H9 (cell line): ENCODE measurements at regions not wholly inside any gene's neighbourhood (a gene's known extent, or its start where the extent isn't known, plus 50 kb on each side); places are given as distances from the start of the nearest gene placed in this dataset.

Experiments used
- DNase-seq: peaks from one replicate; pipeline ENCODE4 v3.0.0-alpha.2; 2017
- H2AFZ ChIP-seq: one replicate; pipeline ENCODE4 v1.6.1; 2013; ENCODE audit warnings: mild to moderate bottlenecking, low read length, control low read depth, moderate library complexity
- H2AK5ac ChIP-seq: 2 replicates; pipeline ENCODE4 v1.6.1; 2013; ENCODE audit warnings: low read length, control low read depth, mixed read lengths; ENCODE audit not compliant: insufficient read length
- H2BK120ac ChIP-seq: one replicate; pipeline ENCODE4 v1.6.1; 2013; ENCODE audit warnings: low read depth, mild to moderate bottlenecking, low read length, control low read depth, inconsistent platforms; ENCODE audit not compliant: poor library complexity, severe bottlenecking
- H2BK12ac ChIP-seq: 2 replicates; pipeline ENCODE4 v1.6.1; 2013; ENCODE audit warnings: low read length, control low read depth, mixed read lengths, low read depth; ENCODE audit not compliant: insufficient read length
- H2BK15ac ChIP-seq: 2 replicates; pipeline ENCODE4 v1.6.1; 2013; ENCODE audit warnings: low read depth, low read length, control low read depth
- H2BK20ac ChIP-seq: one replicate; pipeline ENCODE4 v1.6.1; 2013; ENCODE audit warnings: low read depth, mild to moderate bottlenecking, low read length, control low read depth, inconsistent platforms; ENCODE audit not compliant: poor library complexity, severe bottlenecking
- H2BK5ac ChIP-seq: 2 replicates; pipeline ENCODE4 v1.6.1; 2013; ENCODE audit warnings: low read length, control low read depth, mixed read lengths; ENCODE audit not compliant: insufficient read length
- H3K14ac ChIP-seq: 2 replicates; pipeline ENCODE4 v1.6.1; 2013; ENCODE audit warnings: low read length, control low read depth; ENCODE audit not compliant: insufficient read depth
- H3K18ac ChIP-seq: 2 replicates; pipeline ENCODE4 v1.6.1; 2013; ENCODE audit warnings: low read depth, mild to moderate bottlenecking, mixed read lengths, low read length, control low read depth; ENCODE audit not compliant: insufficient read length
- H3K23ac ChIP-seq: 2 replicates; pipeline ENCODE4 v1.6.1; 2013; ENCODE audit warnings: low read length, control low read depth, mixed read lengths, low read depth; ENCODE audit not compliant: insufficient read length
- H3K23me2 ChIP-seq: 2 replicates; pipeline ENCODE4 v1.6.1; 2013; ENCODE audit warnings: low read depth, mild to moderate bottlenecking, mixed read lengths, low read length, control low read depth; ENCODE audit not compliant: insufficient read length, poor library complexity, severe bottlenecking
- H3K27ac ChIP-seq: 2 replicates; pipeline ENCODE4 v1.5.1; 2013; ENCODE audit warnings: low read length, control low read depth, mixed read lengths, low read depth; ENCODE audit not compliant: insufficient read length
- H3K27me3 ChIP-seq: 2 replicates; pipeline ENCODE4 v1.6.1; 2013; ENCODE audit warnings: low read length, control low read depth, inconsistent platforms; ENCODE audit not compliant: insufficient read depth
- H3K4ac ChIP-seq: 2 replicates; pipeline ENCODE4 v1.6.1; 2013; ENCODE audit warnings: low read depth, mild to moderate bottlenecking, control low read depth, inconsistent platforms, low read length, moderate library complexity
- H3K4me1 ChIP-seq: 2 replicates; pipeline ENCODE4 v1.6.1; 2013; ENCODE audit warnings: low read length, control low read depth, inconsistent platforms; ENCODE audit not compliant: insufficient read depth
- H3K4me2 ChIP-seq: 2 replicates; pipeline ENCODE4 v1.6.1; 2013; ENCODE audit warnings: low read length, control low read depth, mixed read lengths; ENCODE audit not compliant: insufficient read length, insufficient read depth
- H3K56ac ChIP-seq: 2 replicates; pipeline ENCODE4 v1.6.1; 2013; ENCODE audit warnings: low read depth, mild to moderate bottlenecking, mixed read lengths, low read length, control low read depth; ENCODE audit not compliant: insufficient read length
- H3K79me1 ChIP-seq: 2 replicates; pipeline ENCODE4 v1.6.1; 2013; ENCODE audit warnings: low read depth, mild to moderate bottlenecking, moderate library complexity, low read length, control low read depth, inconsistent platforms; ENCODE audit not compliant: insufficient read depth, poor library complexity, severe bottlenecking
- H3K79me2 ChIP-seq: 2 replicates; pipeline ENCODE4 v1.6.1; 2013; ENCODE audit warnings: low read length, control low read depth, inconsistent platforms; ENCODE audit not compliant: insufficient read depth
- H3K9ac ChIP-seq: 2 replicates; pipeline ENCODE4 v1.6.1; 2013; ENCODE audit warnings: low read length, control low read depth, mixed read lengths; ENCODE audit not compliant: insufficient read length; ENCODE audit errors: extremely low read depth
- H3K9me3 ChIP-seq: one replicate; pipeline ENCODE4 v1.6.1; 2013; ENCODE audit warnings: low read depth, low read length, inconsistent platforms; ENCODE audit not compliant: control insufficient read depth
- H3T11ph ChIP-seq: one replicate; pipeline ENCODE4 v1.6.1; 2013; ENCODE audit warnings: mild to moderate bottlenecking, low read length, control low read depth, inconsistent platforms
- H4K20me1 ChIP-seq: one replicate; pipeline ENCODE4 v1.6.1; 2013; ENCODE audit not compliant: control insufficient read depth, insufficient read length, insufficient read depth
- H4K5ac ChIP-seq: 2 replicates; pipeline ENCODE4 v1.6.1; 2013; ENCODE audit warnings: low read depth, mild to moderate bottlenecking, mixed read lengths, low read length, control low read depth; ENCODE audit not compliant: insufficient read length
- H4K8ac ChIP-seq: replicated peaks from 2 replicates; pipeline ENCODE4 v1.6.1; 2013; ENCODE audit warnings: low read length, control low read depth, mixed read lengths, low read depth; ENCODE audit not compliant: insufficient read length
- H4K91ac ChIP-seq: 2 replicates; pipeline ENCODE4 v1.6.1; 2013; ENCODE audit warnings: low read depth, mild to moderate bottlenecking, moderate library complexity, mixed read lengths, low read length, control low read depth; ENCODE audit not compliant: insufficient read length
- H3K27ac Mint-ChIP-seq, 3 experiments: 2 replicates in 2 of 3; 3 replicates in 1 of 3; pipeline ENCODE4 v1.8.0; 2020 to 2021; ENCODE audit warnings: mixed read lengths in 3 of 3, mild to moderate bottlenecking in 1 of 3, moderate library complexity in 1 of 3
- H3K27me3 Mint-ChIP-seq: 2 replicates; pipeline ENCODE4 v1.8.0; 2021; ENCODE audit warnings: low read depth, mild to moderate bottlenecking, moderate library complexity, mixed read lengths
- H3K36me3 Mint-ChIP-seq, 3 experiments: 2 replicates in 2 of 3; 3 replicates in 1 of 3; pipeline ENCODE4 v1.8.0; 2020 to 2021; ENCODE audit warnings: low read depth in 3 of 3, mixed read lengths in 3 of 3; ENCODE audit not compliant: insufficient read depth in 1 of 3
- H3K4me1 Mint-ChIP-seq, 2 experiments: 2 replicates each; pipeline ENCODE4 v1.8.0; 2020; ENCODE audit warnings: mixed read lengths in 2 of 2
- H3K4me3 Mint-ChIP-seq, 2 experiments: 2 replicates in 1 of 2; 3 replicates in 1 of 2; pipeline ENCODE4 v1.8.0; 2020 to 2021; ENCODE audit warnings: mild to moderate bottlenecking in 2 of 2, mixed read lengths in 2 of 2, moderate library complexity in 1 of 2
- H3K9me3 Mint-ChIP-seq, 2 experiments: 2 replicates in 1 of 2; 3 replicates in 1 of 2; pipeline ENCODE4 v1.8.0; 2020; ENCODE audit warnings: mild to moderate bottlenecking in 2 of 2, mixed read lengths in 2 of 2, moderate library complexity in 1 of 2
- CTCF ChIP-seq: fragments of 200-600 bp; sonication (generic); conservative IDR thresholded peaks from 3 replicates; pipeline ENCODE4 v1.8.0; 2021; ENCODE audit warnings: antibody characterized with exemption, mild to moderate bottlenecking
- WGBS: extraction: QIAGEN DNeasy Blood & Tissue Kit; methylation state at CpG from one replicate; pipeline ENCODE4 v1.1.7; 2013; ENCODE audit warnings: missing lambda C conversion rate, low lambda C conversion rate, mixed read lengths; ENCODE audit not compliant: insufficient read length; ENCODE audit errors: extremely low coverage; 5-methylcytosine and 5-hydroxymethylcytosine counted together

- Histone ChIP-seq H3T11ph (no peak overlapping the region), H3K79me1 (no peaks in the 10 kb centered on the region), H3K4me1 (no peaks in the 10 kb centered on the region), H2BK12ac (no peak overlapping the region), H3K27me3 (no peaks in the 10 kb centered on the region), H2AFZ (no peak overlapping the region), H3K23me2 (no peaks in the 10 kb centered on the region), H2BK120ac (no peak overlapping the region), H3K18ac (no peak overlapping the region), H3K79me2 (no peaks in the 10 kb centered on the region), H2BK15ac (no peak overlapping the region), H3K4me2 (no peak overlapping the region), H3K56ac (no peak overlapping the region), H3K27ac (no peak overlapping the region), H3K4ac (no peak overlapping the region), H2BK5ac (no peak overlapping the region), H3K9me3 (no peaks in the 10 kb centered on the region), H3K23ac (no peak overlapping the region), H2BK20ac (no peak overlapping the region), H2AK5ac (no peak overlapping the region), H4K91ac (no peak overlapping the region), H3K14ac (no peak overlapping the region), H4K8ac (no peak overlapping the region), H4K5ac (no peak overlapping the region), H4K20me1 (no peaks in the 10 kb centered on the region), H3K9ac (no peak overlapping the region)
- no peak for TF ChIP-seq CTCF
- H3K4me1 Mint-ChIP-seq: no peaks in the 10 kb centered on the region
- H3K27ac Mint-ChIP-seq: no peak overlapping the region
- H3K27me3 Mint-ChIP-seq: no peaks in the 10 kb centered on the region
- no peak overlapping the region for H3K4me3 Mint-ChIP-seq
- DNase-seq: no peak
- peaks cover 0 to 3% of the 10 kb centered on the region in 2 experiments; a peak in 1 of 5 replicates for H3K9me3 Mint-ChIP-seq
- WGBS: no CpG with 5 or more reads among the region's 2 CpGs
- H3K36me3 Mint-ChIP-seq: 0 out of 7 replicates have a peak, but pooled peaks cover 0 to 2% (median 0%) of the 10 kb centered on the region in 3 experiments
These were observed 419.1 kb downstream of the ARL4A start for GRCh38 chr7:13106513-13106912.
